ENCODE measurements at regions not wholly inside any gene's neighbourhood (a gene's known extent, or its start where the extent isn't known, plus 50 kb on each side); places are given as distances from the start of the nearest gene placed in this dataset. TPM values are rescaled to one million over a fixed set of nuclear protein-coding genes. Genes with fewer than 3 reads are reported as not detected.

Small RNA genes in the stretch of these regions (small RNA-seq; reads per million reads assigned to genes)
- not detected for gene AC103855.4

All from liver (tissue), 1 donor.